Activated naive CD8-positive, alpha-beta T cell treated with anti-CD3 and anti-CD28 coated beads, Interleukin-2, amount 10 ng/mL, durations not matched to agents 7 days and 5 days (primary cell): ENCODE measurements at regions not wholly inside any gene's neighbourhood (a gene's known extent, or its start where the extent isn't known, plus 50 kb on each side); places are given as distances from the start of the nearest gene placed in this dataset.
"Not testable (repeated sequence)": the region's sequence is repeated elsewhere in the genome, so short reads cannot be mapped to it uniquely, and the experiment has no call there.

ENCODE experiments used
- ATAC-seq: fragments of 150-1000 bp; cut with Tn5 transposase; one replicate; pipeline ENCODE4 v1.10.0; 2021; ENCODE audit warnings: low read depth, moderate library complexity
- POLR2A ChIA-PET: fragments of 350-600 bp; sonication (Branson Sonifier 250); formaldehyde crosslinking; loops from one replicate; lab custom pipeline; 2021; ENCODE audit warnings: antibody characterized with exemption; lab: Charles Lee
- DNase-seq: peaks from one replicate; pipeline ENCODE4 v3.0.0; 2021
- H3K27ac Mint-ChIP-seq: one replicate; pipeline ENCODE4 v1.8.0; 2022; ENCODE audit warnings: mild to moderate bottlenecking, mixed read lengths
- H3K27me3 Mint-ChIP-seq: one replicate; pipeline ENCODE4 v1.8.0; 2022; ENCODE audit warnings: mild to moderate bottlenecking, moderate library complexity, mixed read lengths
- H3K36me3 Mint-ChIP-seq: one replicate; pipeline ENCODE4 v1.8.0; 2021; ENCODE audit warnings: mild to moderate bottlenecking, mixed read lengths
- H3K4me1 Mint-ChIP-seq: one replicate; pipeline ENCODE4 v1.8.0; 2021; ENCODE audit warnings: mixed read lengths
- H3K4me3 Mint-ChIP-seq: one replicate; pipeline ENCODE4 v1.8.0; 2022; ENCODE audit warnings: mild to moderate bottlenecking, moderate library complexity, mixed read lengths
- H3K9me3 Mint-ChIP-seq: one replicate; pipeline ENCODE4 v1.8.0; 2021; ENCODE audit warnings: mixed read lengths

GRCh38 chr14:43872222-43872621, 634.9 kb downstream of the FSCB start:
- POLR2A ChIA-PET, result no interaction called here
- ATAC-seq (no peak), DNase-seq (no peak)
- Mint-ChIP-seq H3K27ac (no peak overlapping the region), H3K9me3 (no peaks in the 10 kb centered on the region), H3K27me3 (no peaks in the 10 kb centered on the region), H3K4me1 (no peaks in the 10 kb centered on the region), H3K36me3 (no peaks in the 10 kb centered on the region), H3K4me3 (no peak overlapping the region)

GRCh38 chr14:43858981-43859380, 648.1 kb downstream of the FSCB start:
- ATAC-seq, result no peak
- DNase-seq, result no peak
- H3K27ac Mint-ChIP-seq, result no peak overlapping the region
- no peaks in the 10 kb centered on the region for H3K36me3 Mint-ChIP-seq
- H3K27me3 Mint-ChIP-seq, result no peaks in the 10 kb centered on the region
- POLR2A ChIA-PET, result no interaction called here
- no peaks in the 10 kb centered on the region for H3K4me1 Mint-ChIP-seq
- no peak overlapping the region for H3K4me3 Mint-ChIP-seq
- peaks cover 5% of the 10 kb centered on the region for H3K9me3 Mint-ChIP-seq

GRCh38 chr14:43855556-43855955, 651.5 kb downstream of the FSCB start:
- Mint-ChIP-seq H3K4me1 (no peaks in the 10 kb centered on the region), H3K27ac (no peak overlapping the region), H3K27me3 (no peaks in the 10 kb centered on the region), H3K4me3 (no peak overlapping the region), H3K36me3 (no peaks in the 10 kb centered on the region), H3K9me3 (peaks cover 6% of the 10 kb centered on the region)
- no peak for DNase-seq
- no peak for ATAC-seq
- POLR2A ChIA-PET, result no interaction called here

- Mint-ChIP-seq H3K27me3 (no peaks in the 10 kb centered on the region), H3K4me3 (no peak overlapping the region), H3K36me3 (no peaks in the 10 kb centered on the region), H3K9me3 (peaks cover 6% of the 10 kb centered on the region), H3K4me1 (no peaks in the 10 kb centered on the region), H3K27ac (no peak overlapping the region)
- POLR2A ChIA-PET, result no interaction called here
- DNase-seq (no peak), ATAC-seq (no peak)
These were observed 653.5 kb downstream of the FSCB start for GRCh38 chr14:43853541-43853940.

GRCh38 chr14:43803076-43803689, 703.9 kb downstream of the FSCB start:
- ATAC-seq (no peak), DNase-seq (no peak)
- Mint-ChIP-seq H3K27me3 (no peaks in the 10 kb centered on the region), H3K36me3 (no peaks in the 10 kb centered on the region), H3K4me1 (no peaks in the 10 kb centered on the region), H3K4me3 (no peak overlapping the region), H3K27ac (no peak overlapping the region), H3K9me3 (peaks cover 7% of the 10 kb centered on the region)
- POLR2A ChIA-PET, result no interaction called here

GRCh38 chr14:43795600-43796228, 711.4 kb downstream of the FSCB start:
- Mint-ChIP-seq H3K4me1 (no peaks in the 10 kb centered on the region), H3K36me3 (no peaks in the 10 kb centered on the region), H3K4me3 (no peak overlapping the region), H3K9me3 (no peaks in the 10 kb centered on the region), H3K27ac (no peak overlapping the region), H3K27me3 (no peaks in the 10 kb centered on the region)
- DNase-seq, result no peak
- no peak for ATAC-seq
- POLR2A ChIA-PET, result no interaction called here

GRCh38 chr14:43793579-43793978, 713.5 kb downstream of the FSCB start:
- POLR2A ChIA-PET, result no interaction called here
- Mint-ChIP-seq H3K27ac (no peak overlapping the region), H3K27me3 (no peaks in the 10 kb centered on the region), H3K4me1 (no peaks in the 10 kb centered on the region), H3K36me3 (no peaks in the 10 kb centered on the region), H3K4me3 (no peak overlapping the region), H3K9me3 (no peaks in the 10 kb centered on the region)
- ATAC-seq (no peak), DNase-seq (no peak)

- POLR2A ChIA-PET, result no interaction called here
These were observed 714.1 kb downstream of the FSCB start for GRCh38 chr14:43792980-43793379.

GRCh38 chr14:43790681-43791080, 716.4 kb downstream of the FSCB start:
- ATAC-seq (no peak), DNase-seq (no peak)
- POLR2A ChIA-PET, result no interaction called here
- Mint-ChIP-seq H3K4me3 (no peak overlapping the region), H3K36me3 (no peaks in the 10 kb centered on the region), H3K27ac (no peak overlapping the region), H3K27me3 (no peaks in the 10 kb centered on the region), H3K4me1 (no peaks in the 10 kb centered on the region), H3K9me3 (no peaks in the 10 kb centered on the region)

More at GRCh38 chr14:43792980-43793379, 714.1 kb downstream of the FSCB start:
- no peaks in the 10 kb centered on the region for H3K27me3 Mint-ChIP-seq
- no peaks in the 10 kb centered on the region for H3K4me1 Mint-ChIP-seq
- H3K27ac Mint-ChIP-seq, result no peak overlapping the region
- H3K4me3 Mint-ChIP-seq, result no peak overlapping the region
- DNase-seq, result no peak
- ATAC-seq, result no peak
- no peaks in the 10 kb centered on the region for H3K36me3 Mint-ChIP-seq
- no peaks in the 10 kb centered on the region for H3K9me3 Mint-ChIP-seq

- H3K36me3 Mint-ChIP-seq, result no peaks in the 10 kb centered on the region
- no peak overlapping the region for H3K4me3 Mint-ChIP-seq
- ATAC-seq, result no peak
These were observed 717.6 kb downstream of the FSCB start for GRCh38 chr14:43789458-43789857.

GRCh38 chr14:43786066-43786762, 720.9 kb downstream of the FSCB start:
- POLR2A ChIA-PET, result no interaction called here
- Mint-ChIP-seq H3K27me3 (no peaks in the 10 kb centered on the region), H3K4me3 (no peak overlapping the region), H3K27ac (no peak overlapping the region), H3K36me3 (no peaks in the 10 kb centered on the region), H3K4me1 (no peaks in the 10 kb centered on the region), H3K9me3 (no peaks in the 10 kb centered on the region)
- DNase-seq (no peak), ATAC-seq (no peak)

More at GRCh38 chr14:43789458-43789857, 717.6 kb downstream of the FSCB start:
- no peaks in the 10 kb centered on the region for H3K4me1 Mint-ChIP-seq
- no peak for DNase-seq
- H3K27me3 Mint-ChIP-seq, result no peaks in the 10 kb centered on the region
- no peak overlapping the region for H3K27ac Mint-ChIP-seq
- POLR2A ChIA-PET, result no interaction called here
- no peaks in the 10 kb centered on the region for H3K9me3 Mint-ChIP-seq

- H3K36me3 Mint-ChIP-seq, H3K4me1 Mint-ChIP-seq, H3K4me3 Mint-ChIP-seq, H3K27ac Mint-ChIP-seq, POLR2A ChIA-PET, DNase-seq, H3K9me3 Mint-ChIP-seq, ATAC-seq, H3K27me3 Mint-ChIP-seq: not testable (repeated sequence)
These were observed 722.7 kb downstream of the FSCB start for GRCh38 chr14:43784432-43784831.

GRCh38 chr14:43778937-43779639, 728.0 kb downstream of the FSCB start:
- Mint-ChIP-seq H3K4me3 (no peak overlapping the region), H3K27me3 (no peaks in the 10 kb centered on the region), H3K9me3 (peaks cover 5% of the 10 kb centered on the region), H3K36me3 (no peaks in the 10 kb centered on the region), H3K27ac (no peak overlapping the region), H3K4me1 (no peaks in the 10 kb centered on the region)
- ATAC-seq (no peak), DNase-seq (no peak)
- POLR2A ChIA-PET, result no interaction called here
